Stimulated activated naive CD4-positive, alpha-beta T cell (primary cell): ENCODE measurements at regions not wholly inside any gene's neighbourhood (a gene's known extent, or its start where the extent isn't known, plus 50 kb on each side); places are given as distances from the start of the nearest gene placed in this dataset.
"Not testable (repeated sequence)": the region's sequence is repeated elsewhere in the genome, so short reads cannot be mapped to it uniquely, and the experiment has no call there.

Experiments used
- DNase-seq, 6 experiments: peaks; one replicate each; lab custom pipeline; 2025; lab: John Stamatoyannopoulos, UW

DNA sequence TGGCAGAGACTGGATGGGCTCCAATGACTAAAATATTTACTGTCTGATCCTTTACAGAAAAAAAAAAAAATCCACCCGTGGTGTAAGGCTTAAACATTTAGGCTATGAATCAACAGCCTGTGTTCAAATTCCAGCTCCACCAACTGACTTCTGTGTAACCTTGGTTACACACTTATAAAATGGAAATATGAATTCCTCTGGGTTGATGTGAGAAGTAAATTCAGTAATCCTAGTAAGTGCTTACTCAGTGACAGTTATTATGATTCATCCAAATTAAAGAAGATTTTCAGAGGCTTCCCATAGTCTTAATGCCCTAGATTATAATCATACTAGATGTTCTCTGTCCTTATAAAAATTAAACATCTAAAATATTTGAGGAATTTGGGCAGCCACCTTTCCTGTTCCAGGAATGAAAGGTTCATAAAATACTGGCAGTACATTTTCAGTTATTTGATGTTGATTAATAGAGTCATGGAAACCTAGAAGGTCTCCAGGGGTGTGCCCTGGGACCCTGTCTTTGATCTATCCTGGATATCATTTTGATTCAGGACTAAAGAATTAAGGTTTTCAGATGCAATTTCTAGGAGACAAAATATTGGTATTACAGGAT is 180.3 kb upstream of the ZNF217 start:
- DNase-seq = no peak

DNA sequence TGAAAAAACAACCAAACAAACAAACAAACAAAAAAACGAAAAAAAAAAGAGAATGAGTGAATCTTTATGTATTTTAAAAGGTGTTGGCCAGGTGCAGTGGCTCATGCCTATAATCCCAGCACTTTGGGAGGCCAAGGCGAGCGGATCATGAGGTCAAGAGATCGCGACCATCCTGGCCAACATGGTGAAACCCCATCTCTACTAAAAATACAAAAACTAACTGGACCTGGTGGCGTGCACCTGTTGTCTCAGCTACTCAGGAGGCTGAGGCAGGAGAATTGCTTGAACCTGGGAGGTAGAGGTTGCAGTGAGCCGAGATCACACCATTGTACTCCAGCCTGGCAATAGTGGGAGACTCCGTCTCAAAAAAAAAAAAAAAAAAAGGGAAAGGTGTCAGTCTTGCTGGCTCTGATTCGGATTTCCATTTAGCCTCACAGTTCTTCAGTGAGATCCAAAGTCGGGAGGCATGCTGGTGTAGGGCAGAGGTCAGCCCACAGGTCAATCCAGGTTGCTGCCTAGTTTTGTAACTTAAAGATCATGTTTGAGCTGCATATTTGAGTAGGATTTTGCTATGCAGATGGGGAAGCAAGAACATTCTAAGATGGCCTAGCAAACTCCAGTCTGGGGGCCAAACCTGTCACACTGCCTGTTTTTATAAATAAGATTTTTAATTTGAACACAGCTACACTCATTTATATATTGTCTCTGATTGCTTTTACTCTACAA is 179.6 kb upstream of the ZNF217 start:
- not testable (repeated sequence) for DNase-seq

DNA sequence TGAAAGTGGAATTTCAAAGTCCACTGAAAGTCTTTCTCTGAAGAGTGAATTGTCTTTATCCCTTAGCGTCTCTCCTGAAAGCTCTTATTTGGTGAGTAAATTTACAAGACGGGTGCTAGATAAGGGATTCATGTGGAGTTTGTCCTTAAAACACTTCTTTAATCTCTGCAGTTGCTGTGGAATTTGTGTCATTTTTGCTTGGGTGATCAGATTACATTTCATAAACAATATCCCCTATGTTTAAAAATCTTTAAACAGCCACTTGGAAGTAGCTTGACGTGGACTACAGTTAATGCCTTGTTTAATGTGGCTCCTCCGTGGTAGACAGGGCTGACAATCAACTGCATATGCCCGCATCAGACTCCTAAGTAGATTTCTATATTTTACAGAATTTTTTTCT is 175.4 kb upstream of the ZNF217 start:
- DNase-seq = no peak

DNA sequence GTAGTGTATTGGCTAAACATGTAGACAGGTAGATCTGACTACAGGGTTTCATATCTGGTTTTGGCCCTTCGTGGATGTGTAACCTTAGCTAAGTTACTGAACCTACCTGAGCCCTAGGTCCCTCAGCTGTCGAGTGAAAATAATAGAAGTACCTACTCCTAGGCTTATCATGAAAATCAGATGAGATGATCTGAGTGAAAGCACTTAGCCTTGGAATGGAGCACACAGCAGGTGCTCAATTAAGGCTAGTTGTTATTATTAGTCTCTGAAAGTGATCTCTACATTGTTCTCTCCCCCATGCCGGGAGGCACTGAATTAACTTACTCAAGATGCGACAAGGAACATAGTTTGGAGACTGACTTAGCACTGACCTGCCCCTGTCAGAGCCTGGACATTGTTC is 174.7 kb upstream of the ZNF217 start:
- DNase-seq = no peak

DNA sequence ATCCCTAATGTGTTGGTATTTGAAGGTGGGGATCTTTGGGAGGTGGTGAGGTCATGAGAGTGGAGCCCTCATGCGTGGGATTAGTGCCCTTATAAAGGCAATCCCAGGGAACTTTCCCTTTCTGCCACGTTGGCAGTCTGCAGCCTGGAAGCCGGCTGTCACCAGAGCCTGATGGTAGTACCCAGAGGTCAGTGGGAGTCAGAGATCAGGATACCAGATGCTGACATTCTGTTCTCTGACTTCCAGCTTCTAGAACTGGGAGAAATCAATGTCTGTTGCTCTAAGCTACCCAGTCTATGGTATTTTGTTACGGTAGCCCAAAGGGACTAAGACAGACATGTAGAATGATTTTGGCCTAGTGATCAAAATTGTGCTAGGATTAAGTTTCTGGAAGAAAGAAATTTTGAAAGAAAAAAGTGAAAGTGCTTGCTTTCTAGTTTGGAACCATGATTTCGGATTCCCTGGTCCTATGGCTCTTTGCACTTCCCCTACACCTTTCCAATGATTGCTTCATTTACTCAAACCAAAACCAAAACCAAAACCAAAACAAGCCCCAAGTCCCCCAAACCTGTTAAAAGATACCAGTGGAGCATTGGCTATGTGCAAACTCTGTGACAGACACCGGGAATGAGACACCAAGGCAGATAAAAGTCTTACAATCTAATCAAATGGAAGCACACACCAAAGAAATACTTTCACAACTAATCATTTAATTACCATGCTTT is 173.7 kb upstream of the ZNF217 start:
- DNase-seq = no peak

DNA sequence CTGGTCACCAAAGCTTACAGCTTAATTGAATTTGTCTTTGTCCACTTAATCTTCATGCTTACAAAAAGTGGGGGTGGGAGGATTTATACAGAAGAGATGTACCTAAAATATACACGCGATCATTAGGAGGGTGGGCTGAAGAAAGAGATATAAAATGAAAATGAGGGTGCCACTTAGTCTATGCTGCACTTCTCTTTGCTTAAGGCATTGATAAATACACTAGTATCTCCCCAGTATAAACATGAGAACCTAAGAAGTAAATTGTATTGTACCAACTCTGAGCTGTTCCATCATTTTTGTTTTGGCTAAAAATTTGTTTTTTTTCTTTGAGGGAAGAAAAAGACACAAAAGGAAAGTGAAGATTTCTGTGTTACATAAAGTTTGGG is 170.8 kb upstream of the ZNF217 start:
- DNase-seq = no peak

DNA sequence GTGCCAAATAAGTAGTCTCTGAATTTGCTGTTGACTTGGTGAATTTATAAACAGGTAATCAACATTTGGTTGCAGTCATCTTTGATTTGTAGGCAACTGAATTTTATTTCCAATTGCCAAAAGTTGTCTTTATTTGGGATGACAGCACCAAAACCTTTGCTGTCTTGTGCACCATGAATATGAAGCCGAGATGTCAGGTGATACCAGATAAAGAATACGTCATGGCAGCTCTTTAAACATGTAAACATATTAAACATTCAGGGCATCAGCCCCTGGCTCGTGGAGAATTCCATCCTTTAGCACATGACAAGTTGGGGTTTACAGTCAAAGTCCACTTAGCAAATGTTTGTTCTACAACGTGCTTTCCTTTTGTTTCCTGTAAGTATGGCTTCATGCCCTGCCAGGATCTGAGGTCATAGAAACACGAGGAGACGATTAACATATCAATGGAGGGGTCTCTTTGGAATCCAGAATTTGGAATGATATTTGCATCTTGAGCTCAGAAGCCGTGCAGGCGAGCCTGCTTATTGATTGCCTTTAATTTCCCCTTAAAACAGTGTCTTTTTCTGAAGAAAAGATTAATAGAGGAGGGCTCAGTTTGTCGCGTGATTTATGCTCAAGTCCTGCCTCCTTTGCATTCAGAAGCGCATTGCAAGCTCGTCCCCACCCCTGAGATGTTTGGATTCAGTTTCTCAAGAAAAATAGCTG is 170.2 kb upstream of the ZNF217 start:
- DNase-seq = no peak

DNA sequence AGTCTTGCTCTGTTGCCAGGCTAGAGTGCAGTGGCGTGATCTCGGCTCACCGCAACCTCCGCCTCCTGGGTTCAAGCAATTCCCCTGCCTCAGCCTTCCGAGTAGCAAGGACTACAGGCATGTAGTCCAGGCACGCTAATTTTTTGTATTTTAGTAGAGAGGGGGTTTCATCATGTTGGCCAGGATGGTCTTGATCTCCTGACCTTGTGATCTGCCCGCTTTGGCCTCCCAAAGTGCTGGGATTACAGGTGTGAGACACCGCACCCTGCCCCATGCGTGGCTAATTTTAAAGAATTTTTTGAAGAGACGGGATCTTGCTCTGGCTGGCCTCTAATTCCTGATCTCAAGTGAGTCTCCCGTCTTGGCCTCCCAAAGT is 168.8 kb upstream of the ZNF217 start:
- not testable (repeated sequence) for DNase-seq

DNA sequence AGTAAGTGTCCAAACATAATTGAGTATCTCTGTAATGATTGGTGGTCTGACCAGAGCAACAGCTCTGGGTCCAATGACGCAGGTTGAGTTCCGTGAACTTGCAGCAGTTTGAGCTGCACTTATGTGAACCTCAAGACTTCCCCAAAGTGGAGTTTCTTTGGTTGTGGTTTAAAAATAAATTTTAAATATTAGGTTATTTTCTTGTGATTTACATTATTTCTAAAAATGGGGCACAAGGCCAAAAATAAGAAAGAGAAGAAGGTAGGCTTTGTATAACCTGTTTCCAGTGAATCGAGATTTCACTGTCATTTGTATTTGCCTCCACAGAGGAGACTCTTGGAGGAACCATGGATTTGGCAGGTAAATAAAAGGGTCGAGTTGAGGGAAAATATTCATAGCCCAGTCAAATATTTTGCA is 166.4 kb upstream of the ZNF217 start:
- DNase-seq = no peak

DNA sequence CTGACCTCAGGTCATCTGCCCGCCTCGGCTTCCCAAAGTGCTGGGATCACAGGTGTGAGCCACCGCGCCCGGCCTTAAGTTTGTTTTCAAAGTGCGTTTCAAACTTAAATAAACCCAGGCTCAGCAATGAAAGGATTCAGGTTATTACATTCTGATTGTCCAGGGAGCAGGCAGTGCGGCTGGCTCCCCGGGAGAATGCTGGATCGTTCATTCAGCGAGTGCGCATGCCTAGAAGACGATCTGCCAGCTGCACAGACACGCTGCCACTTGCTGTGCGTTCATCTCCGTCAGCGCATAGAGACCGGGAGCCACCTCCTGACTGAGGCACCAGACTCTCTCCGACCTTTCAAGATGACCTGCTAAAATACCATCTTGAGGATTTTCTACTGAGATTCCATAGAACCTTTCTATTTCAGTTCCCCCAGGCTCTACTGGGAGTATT is 163.9 kb upstream of the ZNF217 start:
- DNase-seq = no peak

DNA sequence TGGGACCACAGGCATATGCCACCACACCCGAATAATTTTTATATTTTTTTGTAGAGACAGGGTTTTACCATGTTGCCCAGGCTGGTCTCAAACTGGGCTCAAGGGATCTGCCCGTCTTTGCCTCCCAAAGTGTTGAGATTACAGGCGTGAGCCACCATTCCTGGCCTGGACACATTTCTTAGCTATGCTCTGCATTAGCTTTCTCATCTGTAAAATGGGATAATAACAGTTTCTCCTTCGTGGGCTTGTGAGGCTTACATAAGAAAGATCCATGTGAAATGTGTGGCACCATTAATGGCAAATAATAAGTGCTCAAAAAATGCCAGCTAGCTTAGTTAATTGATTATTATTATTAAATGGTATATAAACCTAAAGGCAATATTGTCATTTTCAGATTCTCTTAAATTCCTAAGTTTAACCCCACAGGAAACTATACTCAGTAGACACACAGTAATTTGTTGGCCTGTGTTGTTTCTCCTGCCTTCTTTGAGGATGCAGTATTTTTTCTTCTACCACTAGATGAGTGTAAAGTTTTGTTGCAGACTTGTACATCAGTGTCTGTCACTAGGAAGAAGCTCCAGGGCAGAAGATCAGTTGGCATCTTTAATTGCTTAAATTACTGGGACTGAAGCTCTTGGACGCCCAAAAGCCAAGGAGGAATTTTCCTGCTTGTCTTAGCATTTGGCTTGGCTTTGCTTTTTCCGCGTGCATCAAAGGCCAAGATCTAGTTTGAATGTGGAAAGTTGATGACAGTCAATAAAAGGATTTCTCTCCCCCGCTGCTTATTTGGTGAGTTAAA is 162.3 kb upstream of the ZNF217 start:
- DNase-seq = no peak

DNA sequence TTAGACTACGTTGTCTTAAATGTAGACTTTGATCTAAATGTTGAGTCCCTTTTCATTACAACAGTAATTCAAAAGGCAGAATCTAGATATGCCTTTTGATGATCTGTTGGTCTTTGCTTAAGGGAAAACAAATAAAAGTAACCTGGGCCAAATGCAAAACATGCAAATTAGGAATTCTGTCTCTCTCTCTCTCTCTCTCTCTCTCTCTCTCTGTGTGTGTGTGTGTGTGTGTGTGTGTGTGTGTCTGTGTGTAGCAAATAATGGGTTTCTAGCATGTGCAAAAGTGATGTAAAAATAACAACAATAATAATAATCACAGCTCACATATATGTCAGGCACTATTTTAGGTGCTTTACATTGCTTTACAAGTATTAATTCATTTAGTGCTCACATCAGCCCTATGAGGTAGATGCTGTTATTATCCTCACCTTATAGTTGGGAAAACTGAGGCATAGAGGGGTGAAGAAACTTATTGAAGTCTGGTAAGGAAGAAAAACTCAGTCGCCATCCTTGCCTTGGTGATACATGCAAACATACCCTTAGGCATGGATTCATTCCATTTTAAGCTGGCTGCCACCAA is 160.3 kb upstream of the ZNF217 start:
- DNase-seq = no peak

DNA sequence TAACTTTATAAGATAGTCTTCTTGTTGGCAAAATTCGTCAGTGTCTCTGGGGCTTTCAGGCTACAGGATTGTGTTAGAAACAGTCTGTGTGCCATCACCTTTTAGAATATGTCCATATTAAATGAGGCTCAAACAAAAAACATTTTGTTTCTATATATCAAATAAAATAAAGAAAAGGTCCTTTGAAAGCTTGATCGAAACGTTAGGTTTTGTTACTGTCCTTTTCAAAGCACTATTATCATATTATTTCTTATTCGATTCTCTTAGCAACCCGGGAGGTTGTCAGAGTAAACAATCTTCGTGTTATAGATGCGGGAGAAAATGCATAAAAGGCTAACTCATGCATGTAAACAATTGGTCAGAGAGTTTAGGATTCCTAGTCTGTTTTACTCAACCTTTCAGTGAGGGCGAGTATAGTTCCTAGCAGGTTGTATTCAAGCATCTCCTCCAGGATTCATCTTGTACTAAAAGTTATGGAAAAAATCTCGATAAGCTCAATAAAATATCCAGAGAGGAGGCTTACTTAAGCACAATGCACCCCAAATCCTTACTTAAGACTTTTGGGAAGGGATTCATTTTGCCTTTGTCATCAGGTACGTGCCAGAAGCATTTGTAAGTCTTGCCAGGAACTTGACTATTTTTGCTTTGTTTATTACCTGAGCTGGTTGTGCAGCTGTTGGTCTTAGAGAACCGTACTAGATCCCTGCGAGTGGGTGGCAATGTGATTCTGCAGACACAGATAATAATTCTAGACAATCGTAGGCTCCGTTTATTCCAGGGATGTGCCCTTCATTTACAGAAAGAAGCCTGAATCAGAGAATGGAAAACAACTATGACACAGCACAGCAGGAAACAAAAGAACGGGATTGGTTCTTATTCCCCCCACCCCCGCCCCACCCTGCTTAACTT is 159.6 kb upstream of the ZNF217 start:
- DNase-seq = peak in 1 of 6 experiments; percentile 9

DNA sequence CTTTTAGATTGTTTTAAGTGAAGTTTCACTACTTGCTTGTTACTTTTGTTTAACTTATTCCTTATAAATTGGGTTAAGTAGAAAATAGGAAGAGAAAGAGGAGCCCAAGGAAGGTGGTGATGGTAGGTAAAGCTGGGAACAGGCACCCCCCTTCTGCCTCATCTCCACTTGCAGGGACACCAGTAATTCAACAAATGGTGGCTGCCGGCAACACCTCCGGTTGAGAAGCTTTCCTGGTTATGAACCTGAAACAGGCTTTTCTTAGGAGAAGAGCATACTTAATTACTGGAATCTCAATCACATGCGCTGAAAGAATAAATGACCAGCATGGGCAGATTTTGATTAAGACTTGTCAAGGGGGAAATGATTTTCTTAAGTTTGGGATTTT is 158.9 kb upstream of the ZNF217 start:
- no peak for DNase-seq

DNA sequence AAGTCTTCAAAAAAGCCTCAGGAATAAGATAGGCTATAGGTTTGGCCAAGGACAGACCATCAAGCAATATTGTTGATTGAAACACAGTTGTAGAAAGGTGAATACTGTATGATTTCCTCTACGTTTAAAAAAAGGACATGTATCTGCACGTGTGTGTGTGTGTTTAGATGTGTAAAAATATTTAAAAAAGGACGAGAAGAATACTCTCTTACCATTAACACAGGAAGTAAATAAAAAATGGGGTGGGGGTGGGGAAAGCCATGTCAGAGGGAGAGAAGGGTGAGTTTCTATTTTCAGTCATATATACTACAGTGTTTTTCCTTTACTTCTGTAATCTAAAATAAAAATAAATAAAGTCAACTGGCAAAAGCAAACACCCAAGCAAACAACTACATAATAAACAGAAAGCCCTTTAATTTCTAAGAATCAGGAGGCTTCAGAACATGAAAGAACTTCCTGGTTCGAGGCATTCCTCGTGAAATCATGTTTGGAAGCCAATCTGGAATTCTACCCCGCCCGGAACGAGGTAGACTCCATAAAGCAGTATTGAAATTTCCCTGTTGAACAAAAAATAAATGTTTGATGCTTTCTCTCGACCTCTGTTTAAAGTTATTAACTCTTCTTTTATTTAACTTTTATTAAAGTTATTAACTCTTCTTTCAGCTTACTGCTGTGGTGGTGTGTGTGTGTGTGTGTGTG is 158.1 kb upstream of the ZNF217 start:
- peak in 2 of 6 experiments; percentile 31 to 50 for DNase-seq

DNA sequence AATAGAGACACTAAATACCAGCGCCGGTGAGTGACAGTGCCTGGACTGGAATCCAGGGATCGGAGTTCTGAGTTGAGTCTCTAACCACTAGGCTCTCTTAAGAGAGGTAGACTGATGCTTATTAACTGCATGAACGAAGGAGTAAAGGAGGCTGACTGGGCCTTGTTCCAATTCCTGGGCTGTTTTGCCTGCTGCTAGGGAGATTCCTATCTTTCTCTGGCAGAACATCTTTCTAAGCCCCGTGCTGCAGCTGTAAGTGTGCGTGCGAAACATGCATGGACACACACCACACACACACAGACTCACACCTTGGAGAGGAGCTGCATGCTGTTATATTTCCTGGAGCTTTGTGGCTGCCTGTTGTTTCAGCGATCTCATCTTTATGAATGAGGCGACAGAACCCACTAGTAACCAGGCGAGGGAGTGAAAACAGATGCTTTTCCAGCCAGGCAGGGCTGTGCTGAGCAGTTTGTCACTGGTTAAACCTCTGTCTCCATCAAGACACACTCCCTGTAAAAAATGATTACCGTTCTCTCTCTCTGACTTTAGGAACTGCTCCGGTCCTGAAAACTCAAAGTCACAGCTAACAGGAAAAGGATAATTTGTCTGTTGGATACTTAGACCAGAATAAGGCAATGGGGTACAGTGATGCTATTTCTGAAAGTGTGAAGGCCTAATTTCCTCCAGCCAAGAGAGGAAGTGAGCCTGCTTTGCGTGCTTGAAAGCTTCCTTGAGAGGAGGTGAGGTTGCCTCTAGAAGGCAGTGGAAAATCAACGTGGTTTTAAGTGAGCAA is 157.4 kb upstream of the ZNF217 start:
- DNase-seq = peak in 3 of 6 experiments; percentile 31 to 54 (median 38)

DNA sequence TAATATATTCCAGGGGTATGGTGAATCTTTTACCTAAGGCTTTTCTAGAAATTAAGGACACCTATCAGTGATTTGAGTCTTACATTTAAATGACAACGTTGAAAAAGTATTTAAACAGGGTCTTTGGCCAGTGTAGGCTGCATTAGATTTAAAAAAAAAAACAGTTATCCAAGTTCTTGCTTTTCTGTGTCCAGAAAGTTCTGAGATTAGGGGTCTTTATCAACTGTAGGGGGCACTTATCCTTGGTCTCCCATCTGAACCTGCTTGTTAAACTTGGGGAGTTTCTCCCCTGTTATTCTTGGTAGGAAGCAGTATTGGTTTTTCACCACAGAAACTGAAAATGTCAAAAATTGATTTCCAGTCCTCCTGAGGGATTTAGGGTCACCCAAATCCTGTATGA is 155.9 kb upstream of the ZNF217 start:
- DNase-seq = no peak

DNA sequence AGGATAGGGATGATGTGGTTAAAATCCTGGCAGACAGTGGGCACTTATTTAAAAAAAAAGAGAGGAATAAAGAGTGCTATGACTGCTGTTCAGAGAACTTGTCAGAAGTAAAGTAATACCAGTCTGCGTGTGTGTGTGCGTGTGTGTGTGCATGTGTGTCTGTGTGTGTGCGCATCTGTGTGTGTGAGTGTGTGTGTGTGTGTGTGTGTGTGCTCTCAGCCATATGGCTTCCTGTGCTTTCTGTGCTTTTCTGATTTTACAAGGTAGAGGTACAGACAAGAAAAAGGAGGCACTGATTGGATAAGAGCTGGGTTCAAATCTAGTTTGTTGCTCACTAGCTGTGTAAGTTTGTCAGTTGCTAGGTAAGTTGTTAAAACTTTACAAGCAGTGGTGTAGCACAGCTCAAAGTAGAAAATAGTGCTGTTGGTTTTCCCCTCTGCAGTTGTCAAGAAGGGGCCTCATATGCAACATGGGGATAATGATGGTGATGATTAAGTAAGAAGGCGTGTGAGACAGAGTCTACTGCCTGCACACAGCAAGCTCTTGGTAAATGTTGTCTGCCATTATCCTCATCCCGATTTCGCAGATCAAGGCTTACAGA is 155.3 kb upstream of the ZNF217 start:
- peak in 2 of 6 experiments; percentile 35 to 49 for DNase-seq
